ENCODE measurements at regions not wholly inside any gene's neighbourhood (a gene's known extent, or its start where the extent isn't known, plus 50 kb on each side); places are given as distances from the start of the nearest gene placed in this dataset.

DNA sequence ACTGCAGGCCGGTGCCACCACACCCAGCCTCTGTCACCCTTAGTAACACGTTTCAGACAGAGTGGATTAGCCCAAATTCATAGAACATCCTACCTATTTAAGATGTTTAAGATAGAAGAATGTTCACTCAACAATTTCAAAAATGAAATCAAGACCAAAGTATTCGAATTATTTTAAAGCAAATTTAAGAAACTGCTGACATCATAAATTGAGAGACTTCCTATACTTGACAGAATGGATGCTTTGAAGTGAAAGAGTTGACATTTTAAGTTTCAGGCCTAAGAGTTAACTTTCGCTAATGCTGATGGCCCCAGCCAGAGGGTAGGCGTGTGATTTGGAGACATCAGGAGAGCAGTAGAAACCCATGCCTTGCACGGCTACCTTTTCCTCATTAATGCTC is 271.9 kb downstream of the SS18 start:
- H3K9me2 ChIP-seq (replicated peaks; ENCODE audit: low read depth, low read length), result no peaks in the 10 kb centered on the region
- H4K20me1 ChIP-seq (ENCODE audit: insufficient read depth, low read length, poor library complexity, severe bottlenecking), result no peaks in the 10 kb centered on the region
- H3K9ac ChIP-seq (ENCODE audit: low read depth, low read length, poor library complexity, severe bottlenecking), result no peak overlapping the region
- TF ChIP-seq EZH2phosphoT487 (IDR thresholded peaks at IDR 0.05; ENCODE audit: borderline replicate concordance), result no peak
- TF ChIP-seq, protein P1, sequence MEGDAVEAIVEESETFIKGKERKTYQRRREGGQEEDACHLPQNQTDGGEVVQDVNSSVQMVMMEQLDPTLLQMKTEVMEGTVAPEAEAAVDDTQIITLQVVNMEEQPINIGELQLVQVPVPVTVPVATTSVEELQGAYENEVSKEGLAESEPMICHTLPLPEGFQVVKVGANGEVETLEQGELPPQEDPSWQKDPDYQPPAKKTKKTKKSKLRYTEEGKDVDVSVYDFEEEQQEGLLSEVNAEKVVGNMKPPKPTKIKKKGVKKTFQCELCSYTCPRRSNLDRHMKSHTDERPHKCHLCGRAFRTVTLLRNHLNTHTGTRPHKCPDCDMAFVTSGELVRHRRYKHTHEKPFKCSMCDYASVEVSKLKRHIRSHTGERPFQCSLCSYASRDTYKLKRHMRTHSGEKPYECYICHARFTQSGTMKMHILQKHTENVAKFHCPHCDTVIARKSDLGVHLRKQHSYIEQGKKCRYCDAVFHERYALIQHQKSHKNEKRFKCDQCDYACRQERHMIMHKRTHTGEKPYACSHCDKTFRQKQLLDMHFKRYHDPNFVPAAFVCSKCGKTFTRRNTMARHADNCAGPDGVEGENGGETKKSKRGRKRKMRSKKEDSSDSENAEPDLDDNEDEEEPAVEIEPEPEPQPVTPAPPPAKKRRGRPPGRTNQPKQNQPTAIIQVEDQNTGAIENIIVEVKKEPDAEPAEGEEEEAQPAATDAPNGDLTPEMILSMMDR (conservative IDR thresholded peaks at IDR 0.05; ENCODE audit: low read length), result no peak
- no peak overlapping the region for H3K4me2 ChIP-seq (ENCODE audit: low read depth, low read length, poor library complexity, severe bottlenecking)
- H3K79me2 ChIP-seq (ENCODE audit: insufficient read depth, low read length), result no peaks in the 10 kb centered on the region
- H3K4me1 ChIP-seq (ENCODE audit: insufficient read depth, low read length, poor library complexity, severe bottlenecking), result peaks cover 15% of the 10 kb centered on the region
- no peaks in the 10 kb centered on the region for H3F3A ChIP-seq (ENCODE audit: low read depth)
- no peaks in the 10 kb centered on the region for H3K9me3 ChIP-seq (ENCODE audit: insufficient read depth, low read depth, low read length)
- H2AFZ ChIP-seq (ENCODE audit: low read length), result no peak overlapping the region
- H3K4me3 ChIP-seq (ENCODE audit: low read length, poor library complexity, severe bottlenecking), result no peak overlapping the region
- H3K27me3 ChIP-seq (ENCODE audit: insufficient read depth, low read length, poor library complexity, severe bottlenecking), result peaks cover 52% of the 10 kb centered on the region
- no peaks in the 10 kb centered on the region for H3K36me3 ChIP-seq (ENCODE audit: insufficient read depth, low read length)

DNA sequence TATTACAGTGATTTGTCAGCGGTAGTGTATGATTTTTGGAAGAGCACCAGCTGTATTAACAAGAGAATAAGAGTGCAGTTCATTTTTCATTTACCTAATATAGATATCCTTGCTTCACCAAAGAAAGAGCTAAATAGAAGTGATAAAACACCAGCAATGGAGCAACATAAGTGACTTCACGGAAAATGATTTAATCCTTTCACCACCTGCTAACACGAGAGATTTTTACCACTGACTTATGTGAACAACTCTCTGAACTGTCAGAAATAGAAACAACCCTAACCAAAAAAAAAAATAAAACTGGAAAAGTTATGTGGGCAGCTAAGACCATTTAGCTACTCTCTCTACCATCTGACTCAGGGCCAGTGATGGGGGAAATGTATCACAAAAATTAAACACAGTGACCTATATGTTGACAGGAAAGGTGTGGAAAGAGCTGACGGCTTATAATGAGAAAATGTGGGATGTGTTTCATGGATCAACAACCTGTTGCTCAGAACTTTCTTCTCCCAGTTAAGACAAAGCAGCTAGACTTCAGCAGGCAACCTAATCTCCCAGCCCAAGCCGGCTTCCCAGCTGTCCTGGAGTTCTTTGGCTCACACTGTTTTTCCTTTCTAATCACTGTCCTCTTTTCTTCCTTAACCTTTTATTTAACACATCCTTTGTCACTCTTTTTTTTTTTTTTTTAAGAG is 272.7 kb downstream of the SS18 start:
- Histone ChIP-seq H3K4me3 (ENCODE audit: low read length, poor library complexity, severe bottlenecking) (no peak overlapping the region), H3K9ac (ENCODE audit: low read depth, low read length, poor library complexity, severe bottlenecking) (no peak overlapping the region), H3K4me2 (ENCODE audit: low read depth, low read length, poor library complexity, severe bottlenecking) (no peak overlapping the region), H3K9me2 (replicated peaks; ENCODE audit: low read depth, low read length) (no peaks in the 10 kb centered on the region), H3K79me2 (ENCODE audit: insufficient read depth, low read length) (no peaks in the 10 kb centered on the region), H3K27me3 (ENCODE audit: insufficient read depth, low read length, poor library complexity, severe bottlenecking) (peaks cover 44% of the 10 kb centered on the region), H4K20me1 (ENCODE audit: insufficient read depth, low read length, poor library complexity, severe bottlenecking) (no peaks in the 10 kb centered on the region), H3K9me3 (ENCODE audit: insufficient read depth, low read depth, low read length) (no peaks in the 10 kb centered on the region), H3F3A (ENCODE audit: low read depth) (no peaks in the 10 kb centered on the region), H3K36me3 (ENCODE audit: insufficient read depth, low read length) (no peaks in the 10 kb centered on the region), H3K4me1 (ENCODE audit: insufficient read depth, low read length, poor library complexity, severe bottlenecking) (peaks cover 15% of the 10 kb centered on the region), H2AFZ (ENCODE audit: low read length) (no peak overlapping the region)
- TF ChIP-seq, protein P1 (conservative IDR thresholded peaks at IDR 0.05; ENCODE audit: low read length), result no peak
- TF ChIP-seq EZH2phosphoT487 (IDR thresholded peaks at IDR 0.05; ENCODE audit: borderline replicate concordance), result no peak

DNA sequence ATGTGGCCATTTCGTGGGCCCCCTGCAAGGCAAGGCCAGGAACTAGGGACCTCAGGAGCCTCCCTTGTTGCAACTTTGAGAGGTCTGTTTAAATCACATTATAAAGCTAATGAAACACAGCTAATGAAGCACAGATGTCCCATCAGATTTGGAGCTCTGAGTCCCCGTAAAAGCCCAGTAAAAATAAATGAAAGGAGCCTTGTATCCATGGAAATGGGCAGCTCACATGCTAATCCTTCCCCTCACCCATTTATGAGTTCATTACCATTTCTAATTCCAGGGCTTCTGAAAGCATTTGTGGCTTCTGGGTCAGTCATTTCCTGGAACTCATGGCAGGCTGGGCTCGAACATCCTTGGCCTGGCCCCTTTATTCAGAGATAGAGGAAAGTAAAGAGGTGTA is 274.8 kb downstream of the SS18 start:
- no peak overlapping the region for H3K9ac ChIP-seq (ENCODE audit: low read depth, low read length, poor library complexity, severe bottlenecking)
- TF ChIP-seq, protein P1 (conservative IDR thresholded peaks at IDR 0.05; ENCODE audit: low read length), result no peak
- no peak for TF ChIP-seq EZH2phosphoT487 (IDR thresholded peaks at IDR 0.05; ENCODE audit: borderline replicate concordance)
- H3K9me2 ChIP-seq (replicated peaks; ENCODE audit: low read depth, low read length), result no peaks in the 10 kb centered on the region

More for the DNA sequence above, 274.8 kb downstream of the SS18 start:
- H3K4me2 ChIP-seq (ENCODE audit: low read depth, low read length, poor library complexity, severe bottlenecking), result peak overlapping the region; percentile 21
- H4K20me1 ChIP-seq (ENCODE audit: insufficient read depth, low read length, poor library complexity, severe bottlenecking), result no peaks in the 10 kb centered on the region
- H3K9me3 ChIP-seq (ENCODE audit: insufficient read depth, low read depth, low read length), result no peaks in the 10 kb centered on the region
- no peak overlapping the region for H3K4me3 ChIP-seq (ENCODE audit: low read length, poor library complexity, severe bottlenecking)
- no peaks in the 10 kb centered on the region for H3K36me3 ChIP-seq (ENCODE audit: insufficient read depth, low read length)
- no peaks in the 10 kb centered on the region for H3K79me2 ChIP-seq (ENCODE audit: insufficient read depth, low read length)
- H3K4me1 ChIP-seq (ENCODE audit: insufficient read depth, low read length, poor library complexity, severe bottlenecking), result peaks cover 15% of the 10 kb centered on the region
- H3K27me3 ChIP-seq (ENCODE audit: insufficient read depth, low read length, poor library complexity, severe bottlenecking), result peaks cover 24% of the 10 kb centered on the region
- peak overlapping the region; percentile 40 for H2AFZ ChIP-seq (ENCODE audit: low read length)
- no peaks in the 10 kb centered on the region for H3F3A ChIP-seq (ENCODE audit: low read depth)

Data from Loucy (cell line).